GM21529 (cell line): ENCODE measurements at regions not wholly inside any gene's neighbourhood (a gene's known extent, or its start where the extent isn't known, plus 50 kb on each side); places are given as distances from the start of the nearest gene placed in this dataset.

ENCODE experiments used
- ATAC-seq: cut with Tn5 transposase; IDR thresholded peaks from one replicate; pipeline ENCODE4 v1.9.1; 2021; ENCODE audit not compliant: unreplicated experiment

- ATAC-seq: no peak
Observed at GRCh38 chr4:189304167-189304566, 636.5 kb upstream of the FRG1 start.

GRCh38 chr4:189304809-189305208, 635.9 kb upstream of the FRG1 start:
- ATAC-seq: no peak

GRCh38 chr4:189305500-189305899, 635.2 kb upstream of the FRG1 start:
- ATAC-seq: no peak

- no peak for ATAC-seq
Observed at GRCh38 chr4:189311251-189311650, 629.4 kb upstream of the FRG1 start.

GRCh38 chr4:189313064-189313463, 627.6 kb upstream of the FRG1 start:
- no peak for ATAC-seq

GRCh38 chr4:189313861-189314513, 626.7 kb upstream of the FRG1 start:
- no peak for ATAC-seq

GRCh38 chr4:189322426-189322825, 618.2 kb upstream of the FRG1 start:
- ATAC-seq: no peak

- ATAC-seq: no peak
Observed at GRCh38 chr4:189341881-189342280, 598.8 kb upstream of the FRG1 start.

- no peak for ATAC-seq
Observed at GRCh38 chr4:189355590-189355989, 585.1 kb upstream of the FRG1 start.

GRCh38 chr4:189362364-189362763, 578.3 kb upstream of the FRG1 start:
- no peak for ATAC-seq

GRCh38 chr4:189364032-189364449, 576.6 kb upstream of the FRG1 start:
- ATAC-seq: no peak

GRCh38 chr4:189365451-189365850, 575.2 kb upstream of the FRG1 start:
- ATAC-seq: no peak

GRCh38 chr4:189367832-189368231, 572.8 kb upstream of the FRG1 start:
- ATAC-seq: no peak

GRCh38 chr4:189374176-189374575, 566.5 kb upstream of the FRG1 start:
- no peak for ATAC-seq

GRCh38 chr4:189376901-189377300, 563.8 kb upstream of the FRG1 start:
- ATAC-seq: no peak

GRCh38 chr4:189377569-189377968, 563.1 kb upstream of the FRG1 start:
- no peak for ATAC-seq

GRCh38 chr4:189385098-189385497, 555.6 kb upstream of the FRG1 start:
- no peak for ATAC-seq

GRCh38 chr4:189385579-189385978, 555.1 kb upstream of the FRG1 start:
- ATAC-seq: no peak

- no peak for ATAC-seq
Observed at GRCh38 chr4:189396435-189396834, 544.2 kb upstream of the FRG1 start.

- ATAC-seq: no peak
Observed at GRCh38 chr4:189404271-189404670, 536.4 kb upstream of the FRG1 start.

- no peak for ATAC-seq
Observed at GRCh38 chr4:189409158-189409557, 531.5 kb upstream of the FRG1 start.

GRCh38 chr4:189414021-189414420, 526.7 kb upstream of the FRG1 start:
- no peak for ATAC-seq

GRCh38 chr4:189420572-189420971, 520.1 kb upstream of the FRG1 start:
- ATAC-seq: no peak
